HUES64 (cell line): ENCODE measurements at regions not wholly inside any gene's neighbourhood (a gene's known extent, or its start where the extent isn't known, plus 50 kb on each side); places are given as distances from the start of the nearest gene placed in this dataset.

Source experiments
- H3K27ac ChIP-seq: 2 replicates; pipeline ENCODE4 v1.7.0; 2013; ENCODE audit warnings: low read depth, low read length, inconsistent platforms
- H3K27me3 ChIP-seq: 2 replicates; pipeline ENCODE4 v1.6.1; 2013; ENCODE audit warnings: mild to moderate bottlenecking, low read length; ENCODE audit not compliant: insufficient read depth
- H3K36me3 ChIP-seq: 2 replicates; pipeline ENCODE4 v1.6.1; 2013; ENCODE audit warnings: mild to moderate bottlenecking, low read length; ENCODE audit not compliant: insufficient read depth
- H3K4me1 ChIP-seq: 2 replicates; pipeline ENCODE4 v1.6.1; 2013; ENCODE audit warnings: mild to moderate bottlenecking, low read length, moderate library complexity; ENCODE audit not compliant: insufficient read depth
- H3K4me3 ChIP-seq: 2 replicates; pipeline ENCODE4 v1.5.1; 2013; ENCODE audit warnings: mild to moderate bottlenecking, low read length, moderate library complexity
- H3K9ac ChIP-seq: 2 replicates; pipeline ENCODE4 v1.6.1; 2013; ENCODE audit warnings: mild to moderate bottlenecking, low read depth, low read length
- H3K9me3 ChIP-seq: 2 replicates; pipeline ENCODE4 v1.6.1; 2013; ENCODE audit warnings: low read depth, low read length; ENCODE audit not compliant: insufficient read depth
- WGBS: fragments of 150-250, 120-280 bp; methylation state at CpG from one replicate; pipeline ENCODE4 v1.1.7; 2013; ENCODE audit warnings: missing lambda C conversion rate; 5-methylcytosine and 5-hydroxymethylcytosine counted together

DNA sequence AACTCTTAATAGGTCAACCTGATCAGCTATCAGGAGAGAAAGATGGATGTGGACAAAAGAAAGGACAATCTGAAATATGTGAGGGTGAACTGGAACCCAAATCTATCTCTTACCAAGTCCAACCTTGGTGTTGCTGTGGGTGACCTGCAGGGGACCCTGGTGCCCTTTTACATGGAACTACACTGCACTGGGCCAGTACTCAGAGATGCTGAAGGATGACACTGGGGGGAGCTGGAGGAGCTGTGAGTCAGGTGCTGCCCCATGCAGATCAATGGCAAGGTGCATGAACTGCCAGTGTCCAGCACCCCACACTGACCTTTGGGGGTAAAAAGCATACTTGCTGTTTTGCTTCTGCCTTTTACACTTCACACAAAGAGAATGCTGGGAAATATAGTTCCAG is 55.6 kb upstream of the TBC1D5 start:
- Histone ChIP-seq H3K9ac (no peak overlapping the region), H3K36me3 (no peaks in the 10 kb centered on the region), H3K4me3 (no peak overlapping the region), H3K27ac (no peak overlapping the region), H3K4me1 (no peaks in the 10 kb centered on the region), H3K9me3 (no peaks in the 10 kb centered on the region), H3K27me3 (no peaks in the 10 kb centered on the region)

DNA sequence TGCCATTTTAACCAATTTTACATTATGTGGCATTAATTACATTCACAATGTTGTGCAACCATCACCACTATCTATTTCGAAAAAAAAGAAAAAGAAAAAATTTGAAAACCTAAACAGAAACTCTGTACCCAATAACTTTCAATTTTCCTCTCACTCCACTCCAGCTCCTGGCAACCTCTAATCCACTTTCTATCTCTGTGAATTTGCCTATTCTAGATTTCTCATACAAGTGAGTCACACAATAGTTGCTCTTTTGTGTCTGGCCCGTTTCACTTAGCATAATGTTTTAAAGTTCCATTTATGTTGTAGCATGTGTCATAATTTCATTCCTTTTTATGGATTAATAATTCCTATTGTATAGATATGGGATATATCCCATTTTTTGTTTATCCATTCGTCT is 53.3 kb upstream of the TBC1D5 start:
- Histone ChIP-seq H3K9ac (no peak overlapping the region), H3K27ac (no peak overlapping the region), H3K36me3 (no peaks in the 10 kb centered on the region), H3K4me1 (no peaks in the 10 kb centered on the region), H3K4me3 (no peak overlapping the region), H3K9me3 (no peaks in the 10 kb centered on the region), H3K27me3 (no peaks in the 10 kb centered on the region)
- WGBS: 81% methylated on average over 1 of the region's 3 CpGs

DNA sequence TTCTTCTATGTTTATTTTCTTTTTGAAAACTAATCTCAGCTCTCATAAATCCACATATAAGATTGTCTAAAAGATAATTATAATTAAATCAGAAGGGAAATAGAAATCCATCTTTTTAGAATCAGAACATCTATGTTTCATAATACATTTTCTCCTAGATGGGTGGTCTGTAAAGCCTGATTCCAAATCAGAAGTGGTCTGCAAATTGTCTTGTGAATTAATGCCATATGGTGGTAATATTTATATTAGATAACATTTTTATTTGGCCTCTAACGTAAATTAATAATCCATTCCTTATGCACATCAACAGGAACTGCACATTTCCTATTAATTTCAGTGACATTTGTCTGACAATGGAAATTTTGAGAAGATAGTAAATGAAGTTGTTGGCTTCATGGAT is 52.8 kb upstream of the TBC1D5 start:
- no peak overlapping the region for H3K4me3 ChIP-seq
- no peak overlapping the region for H3K27ac ChIP-seq
- no peaks in the 10 kb centered on the region for H3K27me3 ChIP-seq
- no peaks in the 10 kb centered on the region for H3K4me1 ChIP-seq
- no CpG with 5 or more reads among the region's 1 CpG for WGBS
- no peaks in the 10 kb centered on the region for H3K36me3 ChIP-seq
- no peak overlapping the region for H3K9ac ChIP-seq
- no peaks in the 10 kb centered on the region for H3K9me3 ChIP-seq

DNA sequence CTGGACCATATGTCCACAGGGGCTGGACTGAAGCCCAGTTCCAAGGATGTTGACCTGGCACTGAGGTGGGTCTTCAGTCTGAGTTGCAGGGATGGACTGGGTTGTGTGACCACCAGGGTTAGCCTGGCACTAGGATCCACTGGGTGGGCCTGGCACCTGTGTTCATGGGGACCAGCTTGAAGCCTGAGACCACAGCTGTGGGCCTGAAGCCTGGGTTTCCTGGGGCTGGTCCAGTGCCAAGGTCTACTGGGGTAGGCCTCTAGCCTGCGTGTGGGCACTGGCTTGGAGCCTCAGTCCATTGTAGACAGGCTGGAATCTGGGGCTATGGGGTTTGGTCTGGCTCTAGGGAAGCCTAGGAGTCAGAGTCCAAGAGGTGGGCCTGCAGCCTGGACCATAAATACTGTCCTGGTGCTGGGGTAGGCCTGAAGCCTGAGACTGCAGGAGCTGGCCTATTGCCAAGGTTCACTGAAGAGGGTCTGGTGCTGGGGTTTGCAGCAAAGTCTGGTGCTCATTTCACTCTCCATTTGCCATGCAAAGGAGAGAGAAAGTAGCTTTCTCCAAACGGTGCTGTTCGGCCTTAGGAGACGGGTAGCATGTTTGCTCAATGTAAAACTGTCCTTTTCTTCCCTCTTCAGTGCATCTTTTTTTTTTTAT is 51.2 kb upstream of the TBC1D5 start:
- no peaks in the 10 kb centered on the region for H3K4me1 ChIP-seq
- no peaks in the 10 kb centered on the region for H3K27me3 ChIP-seq
- no peak overlapping the region for H3K27ac ChIP-seq
- H3K9me3 ChIP-seq: no peaks in the 10 kb centered on the region
- H3K36me3 ChIP-seq: no peaks in the 10 kb centered on the region
- 97% methylated on average over 4 of the region's 4 CpGs for WGBS
- H3K9ac ChIP-seq: no peak overlapping the region
- no peak overlapping the region for H3K4me3 ChIP-seq
